Duodenal mucosa (tissue), 2 donors: ENCODE measurements at regions not wholly inside any gene's neighbourhood (a gene's known extent, or its start where the extent isn't known, plus 50 kb on each side); places are given as distances from the start of the nearest gene placed in this dataset.

ENCODE experiments used
- H3K27ac ChIP-seq: one replicate; pipeline ENCODE4 v1.7.0; 2013; ENCODE audit warnings: low read depth, low read length
- H3K27me3 ChIP-seq, 2 donors: one replicate each; pipeline ENCODE4 v1.7.0; 2013; ENCODE audit warnings: low read length in 2 of 2, control low read depth in 1 of 2; ENCODE audit not compliant: insufficient read depth in 2 of 2, control insufficient read depth in 1 of 2
- H3K36me3 ChIP-seq, 2 donors: one replicate each; pipeline ENCODE4 v1.7.0; 2013; ENCODE audit warnings: low read length in 2 of 2, control low read depth in 1 of 2; ENCODE audit not compliant: insufficient read depth in 2 of 2, control insufficient read depth in 1 of 2
- H3K4me1 ChIP-seq, 2 donors: one replicate each; pipeline ENCODE4 v1.7.0; 2013; ENCODE audit warnings: low read length in 2 of 2, control low read depth in 1 of 2; ENCODE audit not compliant: insufficient read depth in 2 of 2, control insufficient read depth in 1 of 2
- H3K4me3 ChIP-seq, 2 donors: one replicate each; pipeline ENCODE4 v1.7.0; 2013; ENCODE audit warnings: low read length in 2 of 2, low read depth in 1 of 2
- H3K9ac ChIP-seq, 2 donors: one replicate each; pipeline ENCODE4 v1.7.0; 2013; ENCODE audit warnings: low read length in 2 of 2, low read depth in 1 of 2
- H3K9me3 ChIP-seq, 2 donors: one replicate each; pipeline ENCODE4 v1.7.0; 2013; ENCODE audit warnings: low read length in 2 of 2, control low read depth in 1 of 2; ENCODE audit not compliant: control insufficient read depth in 1 of 2

GRCh38 chr13:94968757-94969086 lies 256.4 kb upstream of the SOX21 start:
- H3K9me3 ChIP-seq = no peaks in the 10 kb centered on the region
- no peak overlapping the region for H3K4me3 ChIP-seq
- H3K9ac ChIP-seq = no peak overlapping the region
- H3K27me3 ChIP-seq = peaks cover 38 to 66% of the 10 kb centered on the region in 2 donors
- H3K36me3 ChIP-seq = no peaks in the 10 kb centered on the region
- no peak overlapping the region for H3K27ac ChIP-seq
- H3K4me1 ChIP-seq = peaks cover 0 to 7% of the 10 kb centered on the region in 2 donors

GRCh38 chr13:94968040-94968756 lies 255.9 kb upstream of the SOX21 start:
- H3K4me1 ChIP-seq = peaks cover 0 to 7% of the 10 kb centered on the region in 2 donors
- no peaks in the 10 kb centered on the region for H3K9me3 ChIP-seq
- H3K9ac ChIP-seq = no peak overlapping the region
- no peaks in the 10 kb centered on the region for H3K36me3 ChIP-seq
- no peak overlapping the region for H3K4me3 ChIP-seq
- no peak overlapping the region for H3K27ac ChIP-seq
- H3K27me3 ChIP-seq = peaks cover 38 to 71% of the 10 kb centered on the region in 2 donors

GRCh38 chr13:94967183-94968039 lies 255.1 kb upstream of the SOX21 start:
- Histone ChIP-seq H3K4me3 (no peak overlapping the region), H3K27me3 (peaks cover 38 to 72% of the 10 kb centered on the region in 2 donors), H3K27ac (no peak overlapping the region), H3K36me3 (no peaks in the 10 kb centered on the region), H3K9me3 (no peaks in the 10 kb centered on the region), H3K4me1 (peaks cover 0 to 7% of the 10 kb centered on the region in 2 donors), H3K9ac (no peak overlapping the region)

- Histone ChIP-seq H3K9me3 (no peaks in the 10 kb centered on the region), H3K27ac (no peak overlapping the region), H3K27me3 (peaks cover 38 to 69% of the 10 kb centered on the region in 2 donors), H3K4me3 (no peak overlapping the region), H3K36me3 (no peaks in the 10 kb centered on the region), H3K4me1 (peaks cover 0 to 7% of the 10 kb centered on the region in 2 donors), H3K9ac (no peak overlapping the region)
Measured at GRCh38 chr13:94966422-94966955, 254.1 kb upstream of the SOX21 start.

GRCh38 chr13:94959626-94960025 lies 247.3 kb upstream of the SOX21 start:
- H3K4me1 ChIP-seq = no peaks in the 10 kb centered on the region
- no peaks in the 10 kb centered on the region for H3K9me3 ChIP-seq
- H3K4me3 ChIP-seq = no peak overlapping the region
- no peak overlapping the region for H3K9ac ChIP-seq
- peaks cover 0 to 12% of the 10 kb centered on the region in 2 donors for H3K27me3 ChIP-seq
- H3K36me3 ChIP-seq = no peaks in the 10 kb centered on the region
- no peak overlapping the region for H3K27ac ChIP-seq

GRCh38 chr13:94956417-94957110 lies 244.2 kb upstream of the SOX21 start:
- Histone ChIP-seq H3K9ac (no peak overlapping the region), H3K4me3 (no peak overlapping the region), H3K36me3 (no peaks in the 10 kb centered on the region), H3K4me1 (no peaks in the 10 kb centered on the region), H3K27me3 (no peaks in the 10 kb centered on the region), H3K27ac (no peak overlapping the region), H3K9me3 (no peaks in the 10 kb centered on the region)

- H3K36me3 ChIP-seq = no peaks in the 10 kb centered on the region
- H3K9me3 ChIP-seq = no peaks in the 10 kb centered on the region
- H3K4me1 ChIP-seq = no peaks in the 10 kb centered on the region
- no peak overlapping the region for H3K4me3 ChIP-seq
- no peak overlapping the region for H3K27ac ChIP-seq
- H3K27me3 ChIP-seq = no peaks in the 10 kb centered on the region
- H3K9ac ChIP-seq = no peak overlapping the region
Measured at GRCh38 chr13:94952787-94953186, 240.4 kb upstream of the SOX21 start.

- H3K4me3 ChIP-seq = no peak overlapping the region
Measured at GRCh38 chr13:94950303-94950702, 238.0 kb upstream of the SOX21 start.

GRCh38 chr13:94947965-94948371 lies 235.6 kb upstream of the SOX21 start:
- Histone ChIP-seq H3K4me1 (no peaks in the 10 kb centered on the region), H3K9ac (no peak overlapping the region), H3K9me3 (no peaks in the 10 kb centered on the region), H3K27me3 (no peaks in the 10 kb centered on the region), H3K4me3 (no peak overlapping the region), H3K36me3 (no peaks in the 10 kb centered on the region), H3K27ac (no peak overlapping the region)

More at GRCh38 chr13:94950303-94950702, 238.0 kb upstream of the SOX21 start:
- no peaks in the 10 kb centered on the region for H3K36me3 ChIP-seq
- H3K4me1 ChIP-seq = no peaks in the 10 kb centered on the region
- H3K9ac ChIP-seq = no peak overlapping the region
- no peaks in the 10 kb centered on the region for H3K9me3 ChIP-seq
- no peaks in the 10 kb centered on the region for H3K27me3 ChIP-seq
- no peak overlapping the region for H3K27ac ChIP-seq

- Histone ChIP-seq H3K36me3 (no peaks in the 10 kb centered on the region), H3K27ac (no peak overlapping the region), H3K9ac (no peak overlapping the region), H3K4me1 (no peaks in the 10 kb centered on the region), H3K9me3 (no peaks in the 10 kb centered on the region), H3K4me3 (no peak overlapping the region), H3K27me3 (no peaks in the 10 kb centered on the region)
Measured at GRCh38 chr13:94947392-94947791, 235.0 kb upstream of the SOX21 start.
